H1 (cell line): ENCODE measurements at regions not wholly inside any gene's neighbourhood (a gene's known extent, or its start where the extent isn't known, plus 50 kb on each side); places are given as distances from the start of the nearest gene placed in this dataset.
A peak's percentile ranks its signal among the peaks of the same experiment; 100 is the strongest.

Source experiments
- CTCF ChIA-PET: fragments of 300-600 bp; sonication (Branson Sonifier 250); formaldehyde crosslinking; loops from one replicate; lab custom pipeline; 2021; ENCODE audit not compliant: partially characterized antibody; lab: Charles Lee
- POLR2A ChIA-PET: fragments of 300-600 bp; sonication (Branson Sonifier 250); formaldehyde crosslinking; loops from one replicate; lab custom pipeline; 2021; ENCODE audit warnings: inconsistent platforms; ENCODE audit not compliant: partially characterized antibody; lab: Charles Lee
- DNase-seq, 2 experiments: peaks; one replicate each; pipeline versions ENCODE4 v3.0.0 to v3.0.0-alpha.2; 2010 to 2022; ENCODE audit warnings: low spot score in 2 of 2, low read depth in 1 of 2, mixed read lengths in 1 of 2
- FAIRE-seq: peaks from 2 replicates; lab custom pipeline; 2011; peaks lifted over from hg19 to GRCh38; lab: Jason Lieb, UNC
- H2AFZ ChIP-seq: 2 replicates; pipeline ENCODE4 v1.8.1; 2012; ENCODE audit warnings: low read length, inconsistent platforms
- H2AK5ac ChIP-seq: 2 replicates; pipeline ENCODE4 v1.6.1; 2013; ENCODE audit warnings: low read depth, low read length
- H2BK120ac ChIP-seq: replicated peaks from 2 replicates; pipeline ENCODE3; 2013; ENCODE audit warnings: low read depth, low read length, inconsistent platforms
- H2BK12ac ChIP-seq: 2 replicates; pipeline ENCODE4 v1.6.1; 2013; ENCODE audit warnings: low read depth, low read length
- H2BK15ac ChIP-seq: 2 replicates; pipeline ENCODE4 v1.6.1; 2013; ENCODE audit warnings: low read length
- H2BK20ac ChIP-seq: 2 replicates; pipeline ENCODE4 v1.6.1; 2013; ENCODE audit warnings: low read length
- H2BK5ac ChIP-seq: 2 replicates; pipeline ENCODE4 v1.6.1; 2013; ENCODE audit warnings: low read depth, low read length
- H3K14ac ChIP-seq: 2 replicates; pipeline ENCODE4 v1.6.1; 2013; ENCODE audit warnings: inconsistent platforms; ENCODE audit not compliant: insufficient read length
- H3K18ac ChIP-seq: 2 replicates; pipeline ENCODE4 v1.6.1; 2013; ENCODE audit warnings: low read length; ENCODE audit errors: extremely low read depth
- H3K23ac ChIP-seq: 2 replicates; pipeline ENCODE4 v1.6.1; 2013; ENCODE audit warnings: inconsistent platforms; ENCODE audit not compliant: insufficient read length
- H3K23me2 ChIP-seq: 2 replicates; pipeline ENCODE4 v1.6.1; 2013; ENCODE audit warnings: low read depth, low read length
- H3K27ac ChIP-seq: 2 replicates; pipeline ENCODE4 v1.6.1; 2011; ENCODE audit warnings: low read depth, low read length, inconsistent platforms
- H3K27me3 ChIP-seq, 4 experiments: replicated peaks in 1 of 4; 1 replicate in 1 of 4; 2 replicates in 3 of 4; pipeline versions ENCODE4 v1.6.1 to v1.8.1; 2011 to 2013; ENCODE audit warnings: low read length in 3 of 4, mild to moderate bottlenecking in 3 of 4, inconsistent platforms in 2 of 4, mixed read lengths in 2 of 4, moderate library complexity in 1 of 4; ENCODE audit not compliant: control insufficient read depth in 3 of 4, insufficient read depth in 3 of 4; ENCODE audit errors: extremely low read depth in 1 of 4
- H3K36me3 ChIP-seq, 4 experiments: 2 replicates each; pipeline versions ENCODE4 v1.6.1 to v1.8.1; 2011 to 2013; ENCODE audit warnings: mild to moderate bottlenecking in 4 of 4, low read length in 3 of 4, moderate library complexity in 2 of 4, control low read depth in 1 of 4, inconsistent platforms in 1 of 4; ENCODE audit not compliant: insufficient read depth in 4 of 4, control insufficient read depth in 2 of 4
- H3K4ac ChIP-seq: replicated peaks from 2 replicates; pipeline ENCODE3; 2013; ENCODE audit warnings: low read length, low read depth, mixed read lengths, inconsistent platforms; ENCODE audit not compliant: insufficient read length
- H3K4me1 ChIP-seq, 4 experiments: replicated peaks in 1 of 4; 1 replicate in 1 of 4; 2 replicates in 3 of 4; pipeline versions ENCODE4 v1.6.1 to v1.8.1; 2011 to 2013; ENCODE audit warnings: low read length in 3 of 4, inconsistent platforms in 2 of 4, mixed read lengths in 1 of 4; ENCODE audit not compliant: insufficient read depth in 4 of 4, control insufficient read depth in 3 of 4
- H3K4me2 ChIP-seq, 2 experiments: 2 replicates each; pipeline versions ENCODE4 v1.6.1 to v1.8.1; 2011 to 2013; ENCODE audit warnings: low read depth in 2 of 2, low read length in 2 of 2, control low read depth in 1 of 2, inconsistent platforms in 1 of 2, mild to moderate bottlenecking in 1 of 2; ENCODE audit not compliant: insufficient read depth in 1 of 2
- H3K4me3 ChIP-seq, 4 experiments: fragments of 200-600, 300-600 bp in 1 of 4; sonication (generic), shearing (Covaris generic), sonication (Bioruptor Twin) in 1 of 4; 2 replicates each; pipeline versions ENCODE4 v1.5.1 to v1.8.1; 2011 to 2016; ENCODE audit warnings: low read length in 4 of 4, low read depth in 3 of 4, control low read depth in 2 of 4, inconsistent platforms in 2 of 4, mild to moderate bottlenecking in 2 of 4, mixed read lengths in 1 of 4, moderate library complexity in 1 of 4; ENCODE audit not compliant: insufficient read depth in 2 of 4; ENCODE audit errors: extremely low read depth in 1 of 4
- H3K56ac ChIP-seq: replicated peaks from 2 replicates; pipeline ENCODE3; 2013; ENCODE audit warnings: low read depth, mild to moderate bottlenecking, mixed read lengths, low read length, inconsistent platforms; ENCODE audit not compliant: insufficient read length
- H3K79me1 ChIP-seq: 2 replicates; pipeline ENCODE4 v1.6.1; 2013; ENCODE audit warnings: low read depth, low read length, control low read depth
- H3K79me2 ChIP-seq, 2 experiments: 2 replicates each; pipeline versions ENCODE4 v1.6.1 to v1.8.1; 2012 to 2013; ENCODE audit warnings: low read length in 2 of 2, mild to moderate bottlenecking in 2 of 2, inconsistent platforms in 1 of 2; ENCODE audit not compliant: insufficient read depth in 2 of 2, control insufficient read depth in 1 of 2
- H3K9ac ChIP-seq, 4 experiments: replicated peaks in 1 of 4; 1 replicate in 1 of 4; 2 replicates in 3 of 4; pipeline versions ENCODE4 v1.6.1 to v1.8.1; 2011 to 2013; ENCODE audit warnings: low read depth in 3 of 4, low read length in 3 of 4, control low read depth in 2 of 4, mild to moderate bottlenecking in 2 of 4, moderate library complexity in 2 of 4, inconsistent platforms in 1 of 4; ENCODE audit errors: extremely low read depth in 1 of 4
- H3K9me3 ChIP-seq, 2 experiments: 2 replicates each; pipeline versions ENCODE4 v1.6.1 to v1.8.1; 2012 to 2013; ENCODE audit warnings: mild to moderate bottlenecking in 2 of 2, moderate library complexity in 2 of 2, control low read depth in 1 of 2, inconsistent platforms in 1 of 2, low read depth in 1 of 2, low read length in 1 of 2, mixed read lengths in 1 of 2; ENCODE audit not compliant: insufficient read depth in 2 of 2
- H4K20me1 ChIP-seq, 2 experiments: replicated peaks in 1 of 2; 2 replicates each; pipeline versions ENCODE3 to v1.8.1; 2011 to 2013; ENCODE audit warnings: inconsistent platforms in 2 of 2, low read length in 2 of 2, mild to moderate bottlenecking in 1 of 2; ENCODE audit not compliant: insufficient read depth in 2 of 2, control insufficient read depth in 1 of 2
- H4K5ac ChIP-seq: 2 replicates; pipeline ENCODE4 v1.6.1; 2013; ENCODE audit warnings: low read length, low read depth, mixed read lengths, inconsistent platforms; ENCODE audit not compliant: insufficient read length
- H4K8ac ChIP-seq: 2 replicates; pipeline ENCODE4 v1.8.0; 2013; ENCODE audit warnings: mild to moderate bottlenecking, moderate library complexity, low read length, inconsistent platforms; ENCODE audit not compliant: insufficient read depth; ENCODE audit errors: extremely low read depth
- H4K91ac ChIP-seq: replicated peaks from 2 replicates; pipeline ENCODE3; 2013; ENCODE audit warnings: low read length, mixed read lengths, inconsistent platforms; ENCODE audit not compliant: insufficient read length
- CBX8 ChIP-seq: fragments of 300-800, 300-1000 bp; sonication (generic); IDR thresholded peaks from 2 replicates; pipeline ENCODE4 v1.7.1; 2016; ENCODE audit warnings: low read depth, low read length, borderline replicate concordance
- FOSL1 ChIP-seq: IDR thresholded peaks from 2 replicates; pipeline ENCODE4 v1.6.1; 2011; ENCODE audit warnings: mild to moderate bottlenecking, low read depth, low read length, moderate library complexity; ENCODE audit not compliant: insufficient read depth
- HDAC2 ChIP-seq, 2 experiments: fragments of 300-600 bp in 1 of 2; sonication (generic) in 1 of 2; IDR thresholded peaks; 2 replicates each; pipeline ENCODE4 v1.6.1; 2011 to 2012; ENCODE audit warnings: low read depth in 2 of 2, low read length in 2 of 2, mild to moderate bottlenecking in 2 of 2, moderate library complexity in 2 of 2, borderline replicate concordance in 1 of 2, inconsistent platforms in 1 of 2
- HDAC6 ChIP-seq: IDR thresholded peaks from one replicate; pipeline ENCODE4 v1.7.1; 2012; ENCODE audit warnings: low read depth, mild to moderate bottlenecking, inconsistent platforms, low read length, moderate library complexity
- KDM1A ChIP-seq: fragments of 200-600, 300-600 bp; sonication (generic); IDR thresholded peaks from 2 replicates; pipeline ENCODE4 v1.7.1; 2016; ENCODE audit warnings: mild to moderate bottlenecking, low read length, borderline replicate concordance
- NANOG ChIP-seq: IDR thresholded peaks from 2 replicates; pipeline ENCODE4 v1.6.1; 2011; ENCODE audit warnings: low read length, low read depth, mild to moderate bottlenecking, inconsistent platforms; ENCODE audit not compliant: insufficient read depth, poor library complexity, severe bottlenecking
- RNF2 ChIP-seq: fragments of 200-900, 300-1000 bp; sonication (generic); IDR thresholded peaks from 2 replicates; pipeline ENCODE4 v1.7.1; 2016; ENCODE audit warnings: borderline replicate concordance, low read depth, mild to moderate bottlenecking, antibody characterized with exemption, low read length; ENCODE audit not compliant: poor library complexity, severe bottlenecking; ENCODE audit errors: missing control alignments
- TAF7 ChIP-seq: optimal IDR thresholded peaks from 2 replicates; pipeline ENCODE3; 2011; ENCODE audit warnings: low read depth, mild to moderate bottlenecking, inconsistent platforms, low read length, moderate library complexity, borderline replicate concordance
- TCF12 ChIP-seq: IDR thresholded peaks from 2 replicates; pipeline ENCODE4 v1.6.1; 2011; ENCODE audit warnings: low read depth, mild to moderate bottlenecking, low read length
- WGBS, 2 experiments: shearing (Covaris generic) in 1 of 2; methylation state at CpG; one replicate each; pipeline versions ENCODE4 v1.1.6 to v1.1.7; 2013 to 2015; ENCODE audit warnings: low lambda C conversion rate in 2 of 2, mixed read lengths in 2 of 2, inconsistent platforms in 1 of 2, low coverage in 1 of 2, missing lambda C conversion rate in 1 of 2; ENCODE audit not compliant: insufficient replicate concordance in 2 of 2, insufficient coverage in 1 of 2, insufficient read length in 1 of 2; ENCODE audit errors: extremely low coverage in 1 of 2, missing lambda C conversion rate in 1 of 2; 5-methylcytosine and 5-hydroxymethylcytosine counted together
- TF ChIP-seq, protein P1 (sequence below): IDR thresholded peaks from 2 replicates; pipeline ENCODE4 v1.6.1; 2011; ENCODE audit warnings: low read depth, mild to moderate bottlenecking, low read length; ENCODE audit not compliant: insufficient read depth

GRCh38 chr6:41427642-41428335 is 92.4 kb downstream of the NCR2 start:
- H3K9ac ChIP-seq, result no peak overlapping the region
- H2BK120ac ChIP-seq, result no peak overlapping the region
- H4K5ac ChIP-seq, result no peak overlapping the region
- H4K91ac ChIP-seq, result no peak overlapping the region
- peaks cover 3 to 38% (median 15%) of the 10 kb centered on the region in 4 experiments for H3K4me1 ChIP-seq
- no peak overlapping the region for H2BK15ac ChIP-seq
- H4K20me1 ChIP-seq, result peaks cover 0 to 2% of the 10 kb centered on the region in 2 experiments
- H3K14ac ChIP-seq, result no peak overlapping the region
- peak overlapping the region; percentile 40 to 63 (median 40) for H3K4me3 ChIP-seq
- H3K36me3 ChIP-seq, result no peaks in the 10 kb centered on the region
- H3K27ac ChIP-seq, result no peak overlapping the region
- H2BK20ac ChIP-seq, result no peak overlapping the region
- H3K9me3 ChIP-seq, result no peaks in the 10 kb centered on the region
- CTCF ChIA-PET, result interaction anchor here (0.8 to 18.6 kb wide), 10 partner anchors 16 to 477 kb away, joined by 3 to 361 read pairs (median 6); no protein-coding TSS in a partner anchor
- H3K79me1 ChIP-seq, result no peaks in the 10 kb centered on the region
- peak overlapping the region; percentile 66; the same call in 1 of the 2 replicates for H2BK5ac ChIP-seq
- peaks cover 21 to 62% (median 53%) of the 10 kb centered on the region in 4 experiments for H3K27me3 ChIP-seq
- 2% methylated on average over 15 of the region's 71 CpGs; no CpG with 5 or more reads in 1 of the 2 experiments for WGBS, 2 experiments
- H2BK12ac ChIP-seq, result no peak overlapping the region
- H3K56ac ChIP-seq, result no peak overlapping the region
- no peak overlapping the region for H3K4ac ChIP-seq
- peaks cover 23% of the 10 kb centered on the region; the same call in 1 of the 2 replicates for H3K23me2 ChIP-seq
- peak overlapping the region; percentile 77 to 86 for H3K4me2 ChIP-seq
- DNase-seq (peak; percentile 73 to 82), FAIRE-seq (no peak)
- peak overlapping the region; percentile 27; the same call in 1 of the 2 replicates for H3K18ac ChIP-seq
- no peak overlapping the region for H2AFZ ChIP-seq
- no peaks in the 10 kb centered on the region for H3K79me2 ChIP-seq
- no peak overlapping the region; the same call in 1 of the 2 replicates for H4K8ac ChIP-seq
- H2AK5ac ChIP-seq, result no peak overlapping the region
- POLR2A ChIA-PET, result interaction anchor here (0.9 to 1.2 kb wide), 3 partner anchors 20 to 173 kb away, joined by 3 to 6 read pairs (median 5); no protein-coding TSS in a partner anchor
- H3K23ac ChIP-seq, result no peak overlapping the region
- TF ChIP-seq HDAC6 (no peak), TCF12 (peak; percentile 61; the same call in 1 of the 2 replicates), NANOG (no peak), KDM1A (no peak), CBX8 (no peak), RNF2 (no peak), TAF7 (no peak), HDAC2 (IDR thresholded peaks at IDR 0.05; ENCODE audit: borderline replicate concordance in 1 of 2, low read depth in 2 of 2, low read length in 2 of 2) (0 out of 4 replicates have a peak, but pooled peaks of 1 of the 2 experiments have one; percentile 62), FOSL1 (no peak)
- TF ChIP-seq, protein P1, sequence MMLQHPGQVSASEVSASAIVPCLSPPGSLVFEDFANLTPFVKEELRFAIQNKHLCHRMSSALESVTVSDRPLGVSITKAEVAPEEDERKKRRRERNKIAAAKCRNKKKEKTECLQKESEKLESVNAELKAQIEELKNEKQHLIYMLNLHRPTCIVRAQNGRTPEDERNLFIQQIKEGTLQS, result no peak
